ENCODE measurements at regions not wholly inside any gene's neighbourhood (a gene's known extent, or its start where the extent isn't known, plus 50 kb on each side); places are given as distances from the start of the nearest gene placed in this dataset.

- DNase-seq (ENCODE audit: low read depth) = no peak
- H3K4me3 ChIP-seq (ENCODE audit: low read length) = no peak overlapping the region
- TF ChIP-seq CTCF (conservative IDR thresholded peaks at IDR 0.05; ENCODE audit: low read depth, low read length) = no peak
Measured at GRCh38 chr1:168825129-168825528, 96.1 kb upstream of the DPT start.

GRCh38 chr1:168825820-168826219 is 96.8 kb upstream of the DPT start:
- no peak for DNase-seq (ENCODE audit: low read depth)
- TF ChIP-seq CTCF (conservative IDR thresholded peaks at IDR 0.05; ENCODE audit: low read depth, low read length) = no peak
- H3K4me3 ChIP-seq (ENCODE audit: low read length) = no peak overlapping the region

- no peak for DNase-seq (ENCODE audit: low read depth)
- H3K4me3 ChIP-seq (ENCODE audit: low read length) = no peak overlapping the region
- no peak for TF ChIP-seq CTCF (conservative IDR thresholded peaks at IDR 0.05; ENCODE audit: low read depth, low read length)
Measured at GRCh38 chr1:168826269-168826668, 97.3 kb upstream of the DPT start.

GRCh38 chr1:168827557-168827956 is 98.6 kb upstream of the DPT start:
- TF ChIP-seq CTCF (conservative IDR thresholded peaks at IDR 0.05; ENCODE audit: low read depth, low read length) = no peak
- no peak overlapping the region for H3K4me3 ChIP-seq (ENCODE audit: low read length)
- DNase-seq (ENCODE audit: low read depth) = no peak

- DNase-seq (ENCODE audit: low read depth) = no peak
- TF ChIP-seq CTCF (conservative IDR thresholded peaks at IDR 0.05; ENCODE audit: low read depth, low read length) = no peak
- no peak overlapping the region for H3K4me3 ChIP-seq (ENCODE audit: low read length)
Measured at GRCh38 chr1:168829876-168830275, 100.9 kb upstream of the DPT start.

- no peak for TF ChIP-seq CTCF (conservative IDR thresholded peaks at IDR 0.05; ENCODE audit: low read depth, low read length)
- DNase-seq (ENCODE audit: low read depth) = no peak
- no peak overlapping the region for H3K4me3 ChIP-seq (ENCODE audit: low read length)
Measured at GRCh38 chr1:168830562-168830961, 101.6 kb upstream of the DPT start.

GRCh38 chr1:168832661-168833060 is 103.7 kb upstream of the DPT start:
- DNase-seq (ENCODE audit: low read depth) = no peak
- no peak overlapping the region for H3K4me3 ChIP-seq (ENCODE audit: low read length)
- no peak for TF ChIP-seq CTCF (conservative IDR thresholded peaks at IDR 0.05; ENCODE audit: low read depth, low read length)
